ENCODE measurements at regions not wholly inside any gene's neighbourhood (a gene's known extent, or its start where the extent isn't known, plus 50 kb on each side); places are given as distances from the start of the nearest gene placed in this dataset.

- no peak overlapping the region for H3K27ac ChIP-seq (ENCODE audit: low read depth in 1 of 2, low read length in 1 of 2)
- DNase-seq (no peak), ATAC-seq (ENCODE audit: insufficient read depth, low FRiP score) (no peak)
- H3K9ac ChIP-seq (ENCODE audit: insufficient read depth in 1 of 2, low read length in 2 of 2) = no peak overlapping the region
- H3K4me1 ChIP-seq (ENCODE audit: control insufficient read depth in 5 of 5, insufficient read depth in 5 of 5, low read length in 5 of 5) = no peaks in the 10 kb centered on the region
- 67 to 73% methylated on average over 2 of the region's 2 CpGs for WGBS, 2 donors
- H3K9me3 ChIP-seq (ENCODE audit: control insufficient read depth in 4 of 4, insufficient read depth in 3 of 4, low read length in 3 of 4) = peaks cover 0 to 8% (median 4%) of the 10 kb centered on the region in 4 donors
- H3K36me3 ChIP-seq (ENCODE audit: control insufficient read depth in 4 of 4, insufficient read depth in 4 of 4, low read length in 4 of 4) = no peaks in the 10 kb centered on the region
- H3K4me3 ChIP-seq = no peak overlapping the region
- H3K27me3 ChIP-seq (ENCODE audit: control insufficient read depth in 3 of 3, insufficient read depth in 3 of 3, low read length in 2 of 3) = peaks cover 0 to 16% (median 13%) of the 10 kb centered on the region in 3 donors
- TF ChIP-seq, protein P1, sequence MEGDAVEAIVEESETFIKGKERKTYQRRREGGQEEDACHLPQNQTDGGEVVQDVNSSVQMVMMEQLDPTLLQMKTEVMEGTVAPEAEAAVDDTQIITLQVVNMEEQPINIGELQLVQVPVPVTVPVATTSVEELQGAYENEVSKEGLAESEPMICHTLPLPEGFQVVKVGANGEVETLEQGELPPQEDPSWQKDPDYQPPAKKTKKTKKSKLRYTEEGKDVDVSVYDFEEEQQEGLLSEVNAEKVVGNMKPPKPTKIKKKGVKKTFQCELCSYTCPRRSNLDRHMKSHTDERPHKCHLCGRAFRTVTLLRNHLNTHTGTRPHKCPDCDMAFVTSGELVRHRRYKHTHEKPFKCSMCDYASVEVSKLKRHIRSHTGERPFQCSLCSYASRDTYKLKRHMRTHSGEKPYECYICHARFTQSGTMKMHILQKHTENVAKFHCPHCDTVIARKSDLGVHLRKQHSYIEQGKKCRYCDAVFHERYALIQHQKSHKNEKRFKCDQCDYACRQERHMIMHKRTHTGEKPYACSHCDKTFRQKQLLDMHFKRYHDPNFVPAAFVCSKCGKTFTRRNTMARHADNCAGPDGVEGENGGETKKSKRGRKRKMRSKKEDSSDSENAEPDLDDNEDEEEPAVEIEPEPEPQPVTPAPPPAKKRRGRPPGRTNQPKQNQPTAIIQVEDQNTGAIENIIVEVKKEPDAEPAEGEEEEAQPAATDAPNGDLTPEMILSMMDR (IDR thresholded peaks at IDR 0.05; ENCODE audit: control extremely low read depth, extremely low read depth) = no peak
Measured at GRCh38 chr6:105469946-105470345, 67.1 kb upstream of the PREP start.

DNA sequence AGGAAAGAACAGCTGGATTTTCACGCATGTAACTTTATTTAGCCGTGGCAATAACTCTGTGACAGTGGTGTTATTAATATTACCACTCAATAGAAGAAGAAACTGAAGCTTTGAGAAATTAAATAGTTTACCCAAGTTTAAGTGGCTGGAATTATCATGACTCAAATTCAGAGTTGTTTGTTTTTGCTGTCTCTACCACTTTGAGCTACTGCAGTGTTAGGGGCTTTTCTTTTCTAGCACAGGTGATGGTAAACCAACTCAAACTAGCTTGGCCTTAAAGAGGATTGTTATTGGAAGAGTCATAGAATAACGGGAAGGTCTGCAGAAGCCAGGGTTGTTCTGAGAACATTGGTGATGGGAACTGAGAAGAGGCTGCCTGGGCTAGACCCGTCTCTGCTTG lies 66.0 kb upstream of the PREP start:
- no peak for DNase-seq
- Histone ChIP-seq H3K36me3 (ENCODE audit: control insufficient read depth in 4 of 4, insufficient read depth in 4 of 4, low read length in 4 of 4) (no peaks in the 10 kb centered on the region), H3K4me3 (no peak overlapping the region), H3K4me1 (ENCODE audit: control insufficient read depth in 5 of 5, insufficient read depth in 5 of 5, low read length in 5 of 5) (no peaks in the 10 kb centered on the region), H3K9ac (ENCODE audit: insufficient read depth in 1 of 2, low read length in 2 of 2) (no peak overlapping the region), H3K9me3 (ENCODE audit: control insufficient read depth in 4 of 4, insufficient read depth in 3 of 4, low read length in 3 of 4) (peaks cover 0 to 8% (median 4%) of the 10 kb centered on the region in 4 donors), H3K27ac (ENCODE audit: low read depth in 1 of 2, low read length in 1 of 2) (no peak overlapping the region), H3K27me3 (ENCODE audit: control insufficient read depth in 3 of 3, insufficient read depth in 3 of 3, low read length in 2 of 3) (peaks cover 0 to 16% (median 13%) of the 10 kb centered on the region in 3 donors)
- WGBS, 2 donors = 86 to 90% methylated on average over 4 of the region's 4 CpGs
- TF ChIP-seq, protein P1 (IDR thresholded peaks at IDR 0.05; ENCODE audit: control extremely low read depth, extremely low read depth) = no peak
- no peak for ATAC-seq (ENCODE audit: insufficient read depth, low FRiP score)

GRCh38 chr6:105460860-105461259 lies 58.0 kb upstream of the PREP start:
- Histone ChIP-seq H3K9me3 (ENCODE audit: control insufficient read depth in 4 of 4, insufficient read depth in 3 of 4, low read length in 3 of 4) (peaks cover 0 to 7% (median 5%) of the 10 kb centered on the region in 4 donors), H3K4me3 (no peak overlapping the region), H3K9ac (ENCODE audit: insufficient read depth in 1 of 2, low read length in 2 of 2) (no peak overlapping the region), H3K36me3 (ENCODE audit: control insufficient read depth in 4 of 4, insufficient read depth in 4 of 4, low read length in 4 of 4) (no peaks in the 10 kb centered on the region), H3K4me1 (ENCODE audit: control insufficient read depth in 5 of 5, insufficient read depth in 5 of 5, low read length in 5 of 5) (peaks cover 0 to 1% (median 0%) of the 10 kb centered on the region in 5 donors), H3K27me3 (ENCODE audit: control insufficient read depth in 3 of 3, insufficient read depth in 3 of 3, low read length in 2 of 3) (peaks cover 0 to 3% (median 0%) of the 10 kb centered on the region in 3 donors), H3K27ac (ENCODE audit: low read depth in 1 of 2, low read length in 1 of 2) (no peak overlapping the region)
- DNase-seq (no peak), ATAC-seq (ENCODE audit: insufficient read depth, low FRiP score) (no peak)
- TF ChIP-seq, protein P1 (IDR thresholded peaks at IDR 0.05; ENCODE audit: control extremely low read depth, extremely low read depth) = no peak
- WGBS, 2 donors = 95 to 98% methylated on average over 4 of the region's 4 CpGs

DNA sequence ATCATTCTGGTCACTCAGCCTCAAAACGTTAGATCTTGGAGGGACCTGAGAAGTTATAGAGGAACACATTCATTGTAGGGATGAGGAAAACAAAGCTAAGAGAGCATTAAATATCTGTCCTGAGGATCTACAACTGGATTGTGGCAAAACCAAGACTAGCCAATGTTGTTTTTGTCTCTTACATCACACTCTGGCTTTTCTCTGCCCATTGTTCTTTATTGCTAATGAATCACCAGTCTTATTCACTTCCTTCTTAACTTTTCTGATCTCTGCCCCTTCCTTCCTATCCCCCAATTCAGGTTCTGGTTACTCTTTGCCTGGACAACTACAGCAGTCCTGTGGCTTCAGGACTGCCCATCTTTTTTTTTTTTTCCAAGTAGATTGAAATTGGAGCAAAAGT lies 57.0 kb upstream of the PREP start:
- Histone ChIP-seq H3K4me1 (ENCODE audit: control insufficient read depth in 5 of 5, insufficient read depth in 5 of 5, low read length in 5 of 5) (peaks cover 0 to 1% (median 0%) of the 10 kb centered on the region in 5 donors), H3K27ac (ENCODE audit: low read depth in 1 of 2, low read length in 1 of 2) (no peak overlapping the region), H3K9me3 (ENCODE audit: control insufficient read depth in 4 of 4, insufficient read depth in 3 of 4, low read length in 3 of 4) (peaks cover 0 to 6% (median under 1%) of the 10 kb centered on the region in 4 donors), H3K9ac (ENCODE audit: insufficient read depth in 1 of 2, low read length in 2 of 2) (no peak overlapping the region), H3K4me3 (no peak overlapping the region), H3K36me3 (ENCODE audit: control insufficient read depth in 4 of 4, insufficient read depth in 4 of 4, low read length in 4 of 4) (no peaks in the 10 kb centered on the region), H3K27me3 (ENCODE audit: control insufficient read depth in 3 of 3, insufficient read depth in 3 of 3, low read length in 2 of 3) (peaks cover 0 to 3% (median 0%) of the 10 kb centered on the region in 3 donors)
- TF ChIP-seq, protein P1 (IDR thresholded peaks at IDR 0.05; ENCODE audit: control extremely low read depth, extremely low read depth) = no peak
- DNase-seq (no peak), ATAC-seq (ENCODE audit: insufficient read depth, low FRiP score) (no peak)
- 72 to 90% methylated on average over 1 of the region's 1 CpG for WGBS, 2 donors
